Germinal center (tissue), 1 donor: ENCODE measurements at regions not wholly inside any gene's neighbourhood (a gene's known extent, or its start where the extent isn't known, plus 50 kb on each side); places are given as distances from the start of the nearest gene placed in this dataset.

ENCODE experiments used
- DNase-seq: peaks from one replicate; pipeline ENCODE4 v3.0.0; 2012; ENCODE audit warnings: mixed read lengths, low spot score

DNA sequence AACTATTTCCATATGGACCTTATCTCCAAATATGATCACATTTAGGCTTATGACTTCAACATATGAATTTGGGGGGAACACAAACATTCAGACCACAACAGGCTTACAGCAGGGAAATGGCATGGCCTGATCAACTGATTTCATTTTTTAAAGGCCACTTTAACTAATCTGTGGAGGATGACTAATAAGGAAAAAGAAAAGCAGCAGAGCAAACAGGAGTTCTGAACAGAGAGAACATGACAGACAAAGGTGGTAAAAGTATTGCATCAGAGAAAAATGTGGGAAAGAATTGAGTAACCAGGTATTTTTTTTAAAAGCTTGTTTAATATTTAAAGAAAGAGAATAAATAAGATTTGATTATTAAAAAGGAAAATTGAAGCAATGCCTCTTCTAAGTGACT is 366.1 kb upstream of the TMPO start:
- no peak for DNase-seq

GRCh38 chr12:98149691-98150210 is 365.6 kb upstream of the TMPO start:
- no peak for DNase-seq

DNA sequence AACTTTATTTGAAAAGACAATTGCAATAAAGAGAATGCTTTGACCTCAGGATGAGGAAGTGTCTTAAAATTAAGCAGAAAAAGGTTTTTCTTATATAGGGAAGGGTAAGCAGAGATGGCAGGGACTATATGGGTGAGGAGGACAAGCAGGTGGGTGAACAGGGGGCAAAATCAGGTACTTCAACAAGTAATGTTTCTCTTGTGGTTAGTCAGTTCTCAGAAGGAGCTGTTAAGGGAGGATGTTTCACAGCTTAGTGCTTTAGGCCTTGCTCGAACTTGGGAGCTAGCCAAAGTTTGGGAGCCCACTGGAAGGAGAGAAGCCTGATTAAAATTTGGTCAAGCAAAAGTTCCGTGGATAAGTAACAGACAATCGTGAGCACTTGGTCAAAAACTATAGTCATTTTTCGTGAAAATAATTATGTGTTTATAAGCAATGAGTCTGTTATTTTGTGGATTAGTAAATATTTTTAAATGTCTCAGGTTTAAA is 364.2 kb upstream of the TMPO start:
- DNase-seq = no peak

GRCh38 chr12:98151984-98152383 is 363.4 kb upstream of the TMPO start:
- DNase-seq = no peak

- DNase-seq = no peak
Observed at GRCh38 chr12:98154850-98155249, 360.5 kb upstream of the TMPO start.

DNA sequence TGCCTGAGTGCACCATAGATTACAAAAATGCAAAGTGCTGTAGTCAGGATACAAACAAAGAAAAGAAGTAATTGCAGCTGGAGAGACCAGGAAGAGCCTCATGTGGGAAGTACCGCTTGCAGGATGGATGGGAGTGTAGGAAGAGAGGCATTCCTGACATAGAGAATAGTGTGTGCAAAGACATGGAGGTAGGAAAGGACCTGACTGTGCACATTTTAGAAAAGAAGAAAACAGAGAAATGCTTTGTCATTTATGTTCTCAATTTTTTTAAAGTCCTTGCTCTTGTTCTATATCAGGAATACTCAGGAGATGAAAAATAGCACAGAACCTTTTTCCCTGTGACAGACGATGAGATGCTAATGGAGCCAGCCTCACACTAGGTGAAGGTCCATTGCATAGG is 358.7 kb upstream of the TMPO start:
- DNase-seq = no peak

DNA sequence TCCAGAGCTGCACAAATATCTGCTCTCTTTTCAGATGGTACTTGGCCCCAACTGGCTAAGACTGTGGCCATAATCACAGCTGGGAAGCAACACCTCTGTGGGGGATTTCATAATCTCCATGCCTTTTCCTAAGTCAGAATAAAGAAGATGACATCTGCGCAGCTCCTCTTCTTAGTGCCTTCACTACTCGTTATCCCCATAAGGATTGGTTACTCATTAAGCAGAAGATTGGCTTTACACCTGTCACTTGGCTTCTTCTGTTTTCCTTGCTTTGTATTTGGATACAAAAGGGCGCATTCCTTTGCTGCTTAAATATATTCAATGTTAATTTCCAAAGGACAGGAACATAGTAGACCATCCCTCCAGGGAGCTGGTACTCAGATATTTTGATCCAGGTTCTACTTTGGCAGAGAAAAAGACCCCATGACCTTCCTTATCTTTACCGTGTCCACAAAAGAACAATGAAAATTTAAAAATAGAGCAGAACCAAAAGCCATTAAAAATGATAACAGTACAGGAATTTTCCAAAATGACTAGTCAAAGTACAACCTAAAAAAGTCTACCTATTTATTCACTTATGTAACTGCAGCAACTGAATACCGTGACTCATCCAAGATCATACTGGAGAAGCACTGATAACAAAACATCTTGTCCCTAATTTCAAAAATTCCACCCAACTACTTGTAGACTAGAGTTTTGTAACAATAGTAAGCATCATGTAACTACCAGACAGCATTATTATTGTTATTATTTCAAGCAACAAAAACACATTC is 352.3 kb upstream of the TMPO start:
- DNase-seq = no peak

GRCh38 chr12:98172304-98172703 is 343.1 kb upstream of the TMPO start:
- no peak for DNase-seq

DNA sequence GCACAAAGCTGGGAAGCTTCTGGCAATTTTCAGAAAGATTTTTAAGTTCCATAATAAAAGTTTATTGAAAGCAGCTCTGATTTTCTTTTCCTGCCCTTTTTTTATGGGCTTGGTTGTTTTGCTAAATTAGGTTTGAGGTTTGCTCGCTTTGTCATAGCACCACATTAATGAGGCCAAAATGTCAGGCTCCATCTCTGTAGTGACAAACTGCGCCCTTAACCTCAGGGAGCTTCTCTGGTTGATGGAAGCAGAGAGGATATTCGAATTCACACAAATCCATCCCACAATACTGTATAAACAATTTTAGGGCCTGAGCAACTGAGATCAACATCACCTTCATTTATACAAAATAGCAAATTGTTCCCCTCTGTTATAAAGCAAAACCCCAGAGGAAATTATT is 342.6 kb upstream of the TMPO start:
- no peak for DNase-seq

DNA sequence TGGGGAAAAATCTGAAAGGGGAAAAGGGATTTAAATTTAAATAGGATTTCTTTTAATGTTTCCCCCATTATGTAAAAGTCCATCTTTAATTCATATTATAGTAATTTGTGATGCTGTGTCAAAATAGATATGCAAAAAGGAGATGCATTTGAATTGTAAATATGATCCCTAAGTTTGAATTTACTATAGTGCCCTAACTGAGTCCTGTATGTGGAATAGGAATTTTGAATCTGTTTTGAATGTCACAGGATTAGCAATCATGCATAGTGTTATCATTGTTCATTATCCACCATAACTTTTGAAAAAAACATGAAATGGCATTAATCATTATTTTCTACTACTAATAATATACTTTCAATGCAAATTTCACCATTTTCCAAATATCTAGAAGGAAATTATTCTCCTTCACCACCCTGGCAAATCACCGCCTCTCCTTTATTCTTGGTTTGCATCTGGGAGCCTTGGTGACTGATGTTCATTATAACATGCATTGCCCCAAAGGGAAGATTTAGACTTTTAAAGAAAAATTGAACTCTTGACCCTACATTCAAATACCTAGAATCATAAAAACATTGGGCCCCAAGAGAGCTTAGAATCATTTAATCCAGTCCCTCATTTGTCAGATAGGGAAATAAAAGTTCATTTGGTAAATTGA is 341.5 kb upstream of the TMPO start:
- no peak for DNase-seq

- DNase-seq = no peak
Observed at GRCh38 chr12:98174428-98174809, 341.0 kb upstream of the TMPO start.

- no peak for DNase-seq
Observed at GRCh38 chr12:98178126-98178525, 337.3 kb upstream of the TMPO start.

DNA sequence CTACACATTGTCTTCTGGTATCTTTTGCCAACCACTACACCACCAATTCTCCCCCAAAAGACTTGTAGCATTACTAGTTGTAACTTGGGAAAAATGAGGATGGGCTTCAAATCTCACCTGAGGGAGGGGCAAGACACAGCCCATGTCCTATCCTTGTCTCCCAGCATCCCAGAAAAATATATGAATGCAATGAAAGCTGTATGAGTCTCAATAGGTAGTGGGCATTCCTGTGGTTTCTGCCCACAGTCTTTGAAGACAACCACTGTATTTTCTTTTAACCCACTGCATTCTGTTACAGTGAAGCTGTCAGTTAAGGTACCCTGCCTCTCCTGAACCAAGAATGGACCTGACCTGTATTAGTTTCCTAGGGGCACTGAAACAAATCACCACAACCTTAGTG is 336.2 kb upstream of the TMPO start:
- DNase-seq = no peak

GRCh38 chr12:98180603-98181002 is 334.8 kb upstream of the TMPO start:
- DNase-seq = no peak

- DNase-seq = no peak
Observed at GRCh38 chr12:98182821-98183220, 332.6 kb upstream of the TMPO start.

DNA sequence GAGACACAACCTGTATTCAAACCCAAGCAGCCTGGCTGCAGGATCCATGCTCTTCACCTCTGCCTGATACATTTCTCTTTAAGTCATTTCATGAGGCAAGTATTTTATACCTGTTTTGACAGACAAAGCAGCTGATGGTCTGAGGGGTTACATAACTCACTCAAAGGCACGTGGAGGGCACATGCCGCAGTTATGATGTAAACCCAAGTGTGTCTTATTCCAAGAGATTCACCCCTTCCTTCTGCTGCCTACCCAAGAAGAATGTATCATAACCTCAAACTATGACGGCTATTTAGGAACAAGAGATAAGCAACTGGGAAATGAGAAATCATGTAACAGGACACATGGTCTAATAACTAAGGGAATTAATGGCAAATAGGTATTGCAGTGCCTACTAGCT is 329.8 kb upstream of the TMPO start:
- DNase-seq = no peak

GRCh38 chr12:98188650-98189077 is 326.7 kb upstream of the TMPO start:
- DNase-seq = no peak

- DNase-seq = no peak
Observed at GRCh38 chr12:98194591-98194990, 320.8 kb upstream of the TMPO start.

- DNase-seq = no peak
Observed at GRCh38 chr12:98198261-98198982, 317.0 kb upstream of the TMPO start.

DNA sequence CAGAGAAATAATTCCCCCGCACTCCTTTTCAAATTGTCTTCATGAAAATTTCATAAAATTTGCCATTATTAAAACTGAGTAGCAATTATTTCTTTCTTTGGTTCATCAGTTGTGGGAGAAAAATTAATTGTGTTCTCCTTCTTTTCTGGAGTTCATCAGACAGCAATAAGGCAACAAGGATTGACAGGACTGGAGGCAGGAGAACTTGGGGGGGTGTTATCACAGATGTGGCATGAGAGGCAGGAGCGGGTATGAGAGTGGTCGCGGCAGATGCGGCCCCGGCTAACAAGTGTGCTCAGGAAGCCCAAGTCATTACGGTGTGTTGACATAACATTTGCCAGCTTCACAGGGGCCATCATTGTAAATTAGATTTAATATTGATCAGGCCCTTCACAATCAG is 306.6 kb upstream of the TMPO start:
- no peak for DNase-seq

DNA sequence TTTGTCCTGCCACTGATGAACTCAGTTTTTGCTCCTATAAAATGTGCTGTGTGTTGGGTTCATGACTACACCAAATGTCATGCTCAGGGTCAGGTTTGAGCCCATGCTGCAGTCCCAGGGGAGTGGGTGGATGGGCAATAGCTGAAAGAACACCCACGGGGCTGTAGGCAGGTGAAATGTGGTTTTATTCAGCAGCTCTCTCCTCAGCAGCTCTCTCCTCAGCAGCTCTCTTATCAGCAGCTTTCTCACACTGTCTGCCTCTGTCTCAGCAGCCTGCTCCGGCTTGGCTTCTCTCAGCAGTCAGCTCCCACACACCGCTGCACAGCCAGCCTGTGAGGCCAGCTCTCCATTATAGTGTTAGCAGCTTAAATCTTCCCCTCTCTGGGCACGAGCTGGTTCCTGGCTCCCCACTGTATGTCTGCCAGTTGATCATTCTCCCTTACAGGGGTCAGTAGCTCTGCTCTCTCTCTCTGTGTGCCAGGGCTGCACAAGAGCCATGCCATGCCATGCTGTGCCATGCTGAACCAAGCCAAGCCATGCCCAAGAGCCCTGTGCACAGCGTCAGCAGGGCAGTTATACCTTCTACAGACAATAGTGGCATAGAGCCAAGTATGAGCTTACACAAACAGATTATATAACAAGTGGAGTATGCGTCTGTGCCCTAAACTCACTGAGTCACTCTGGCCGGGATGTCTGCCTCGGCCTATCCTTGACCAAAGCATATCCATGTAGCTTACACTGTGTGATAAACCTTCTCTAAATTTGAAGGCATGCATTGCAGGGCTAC is 303.3 kb upstream of the TMPO start:
- DNase-seq = no peak

DNA sequence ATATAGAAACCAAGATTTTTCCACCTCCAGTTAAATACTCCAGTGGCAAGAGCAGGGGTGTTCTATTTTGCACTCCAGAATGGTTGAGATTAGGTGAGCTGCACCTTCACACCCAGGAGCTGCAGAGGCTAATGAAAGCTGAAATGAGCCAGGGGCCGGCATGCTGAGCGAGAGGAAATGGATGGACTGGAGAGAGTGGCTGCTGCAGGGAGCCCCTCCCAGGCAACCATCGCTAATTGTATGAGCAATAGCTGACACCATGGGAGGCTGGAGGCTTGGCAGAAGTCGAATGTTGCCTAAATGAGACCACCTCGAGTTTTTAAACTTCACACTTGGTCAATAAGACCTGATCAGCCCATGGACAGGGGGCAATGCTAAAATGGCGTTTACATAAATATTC is 301.8 kb upstream of the TMPO start:
- no peak for DNase-seq
